ENCODE measurements at regions not wholly inside any gene's neighbourhood (a gene's known extent, or its start where the extent isn't known, plus 50 kb on each side); places are given as distances from the start of the nearest gene placed in this dataset.

GRCh38 chr14:26032348-26032747 is 565.5 kb downstream of the NOVA1 start:
- intact Hi-C loops (cut with DNase I; ENCODE audit: low total_unique reads) = no loop called here
- Histone ChIP-seq H3K27ac (no peak overlapping the region), H3K9me3 (no peaks in the 10 kb centered on the region), H3K4me3 (no peak overlapping the region), H3K27me3 (no peaks in the 10 kb centered on the region), H3K4me1 (no peaks in the 10 kb centered on the region), H3K36me3 (no peaks in the 10 kb centered on the region)
- TF ChIP-seq CTCF (IDR thresholded peaks at IDR 0.05) = no peak
- no peak for DNase-seq

DNA sequence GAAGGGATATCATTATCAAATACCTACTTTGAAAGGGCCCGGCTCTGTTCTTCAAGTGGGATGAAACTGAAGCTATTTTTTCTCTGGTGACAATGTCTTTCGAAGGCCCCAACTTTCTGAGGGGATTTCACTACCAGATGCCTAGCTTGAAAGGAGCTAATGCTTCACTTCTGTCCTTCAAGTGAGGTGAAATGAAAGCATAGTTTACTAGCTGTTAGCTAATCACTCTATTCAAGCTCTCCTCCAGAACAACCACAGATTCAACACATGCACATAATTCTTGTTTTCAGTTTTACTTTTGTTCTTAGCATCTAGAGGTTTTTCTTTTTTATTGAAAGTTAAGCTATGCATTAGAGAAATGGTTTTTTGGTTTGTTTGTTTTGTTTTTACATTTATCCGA is 571.4 kb downstream of the NOVA1 start:
- no peaks in the 10 kb centered on the region for H3K27me3 ChIP-seq
- no peaks in the 10 kb centered on the region for H3K9me3 ChIP-seq
- H3K4me3 ChIP-seq = no peak overlapping the region
- no peak for TF ChIP-seq CTCF (IDR thresholded peaks at IDR 0.05)
- no peak for DNase-seq
- H3K4me1 ChIP-seq = no peaks in the 10 kb centered on the region
- no peak overlapping the region for H3K27ac ChIP-seq
- H3K36me3 ChIP-seq = no peaks in the 10 kb centered on the region
- intact Hi-C loops (cut with DNase I; ENCODE audit: low total_unique reads) = no loop called here

- H3K4me3 ChIP-seq = no peak overlapping the region
- H3K27ac ChIP-seq = no peak overlapping the region
- no peaks in the 10 kb centered on the region for H3K9me3 ChIP-seq
- DNase-seq = no peak
- TF ChIP-seq CTCF (IDR thresholded peaks at IDR 0.05) = no peak
- H3K4me1 ChIP-seq = no peaks in the 10 kb centered on the region
- intact Hi-C loops (cut with DNase I; ENCODE audit: low total_unique reads) = no loop called here
- H3K27me3 ChIP-seq = no peaks in the 10 kb centered on the region
- H3K36me3 ChIP-seq = no peaks in the 10 kb centered on the region
These were observed 573.9 kb downstream of the NOVA1 start for GRCh38 chr14:26023967-26024366.

DNA sequence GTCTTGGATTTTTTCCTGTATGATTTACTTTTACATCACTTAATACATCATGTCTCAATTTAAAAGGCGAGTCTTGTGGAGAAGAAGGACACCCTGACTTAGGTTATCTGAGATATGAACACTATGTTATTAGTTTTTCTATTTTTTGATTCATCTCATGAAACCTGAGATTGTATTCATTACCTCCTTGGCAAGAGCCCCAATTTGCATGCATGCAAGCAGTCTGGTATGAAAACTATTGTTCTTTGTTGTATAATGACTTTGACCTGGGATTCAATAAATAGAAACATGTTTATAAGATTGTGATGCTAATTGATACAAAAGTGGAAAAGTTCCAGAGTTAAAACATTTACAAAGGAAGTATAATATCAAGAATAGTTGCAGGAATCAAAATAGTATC is 576.1 kb downstream of the NOVA1 start:
- no peak overlapping the region for H3K27ac ChIP-seq
- H3K4me1 ChIP-seq = no peaks in the 10 kb centered on the region
- no peak for DNase-seq
- intact Hi-C loops (cut with DNase I; ENCODE audit: low total_unique reads) = no loop called here
- H3K9me3 ChIP-seq = no peaks in the 10 kb centered on the region
- H3K4me3 ChIP-seq = no peak overlapping the region
- no peak for TF ChIP-seq CTCF (IDR thresholded peaks at IDR 0.05)
- H3K27me3 ChIP-seq = no peaks in the 10 kb centered on the region
- H3K36me3 ChIP-seq = no peaks in the 10 kb centered on the region

- TF ChIP-seq CTCF (IDR thresholded peaks at IDR 0.05) = no peak
- H3K9me3 ChIP-seq = no peaks in the 10 kb centered on the region
- intact Hi-C loops (cut with DNase I; ENCODE audit: low total_unique reads) = no loop called here
These were observed 580.6 kb downstream of the NOVA1 start for GRCh38 chr14:26017270-26017669.

GRCh38 chr14:26008290-26008689 is 589.5 kb downstream of the NOVA1 start:
- H3K27ac ChIP-seq = no peak overlapping the region
- intact Hi-C loops (cut with DNase I; ENCODE audit: low total_unique reads) = no loop called here
- no peaks in the 10 kb centered on the region for H3K9me3 ChIP-seq
- DNase-seq = no peak
- H3K4me3 ChIP-seq = no peak overlapping the region
- H3K36me3 ChIP-seq = no peaks in the 10 kb centered on the region
- TF ChIP-seq CTCF (IDR thresholded peaks at IDR 0.05) = no peak
- no peaks in the 10 kb centered on the region for H3K4me1 ChIP-seq
- no peaks in the 10 kb centered on the region for H3K27me3 ChIP-seq

More at GRCh38 chr14:26017270-26017669, 580.6 kb downstream of the NOVA1 start:
- Histone ChIP-seq H3K4me1 (no peaks in the 10 kb centered on the region), H3K27ac (no peak overlapping the region), H3K36me3 (no peaks in the 10 kb centered on the region), H3K4me3 (no peak overlapping the region), H3K27me3 (no peaks in the 10 kb centered on the region)
- no peak for DNase-seq

All from tibial artery (tissue), 4 donors.